HEK293T (cell line): ENCODE measurements at regions not wholly inside any gene's neighbourhood (a gene's known extent, or its start where the extent isn't known, plus 50 kb on each side); places are given as distances from the start of the nearest gene placed in this dataset.

Experiments
- BHLHE40 ChIP-seq: fragments of 450-650 bp; IDR thresholded peaks from 2 replicates; pipeline ENCODE4 v1.6.1; 2016; ENCODE audit warnings: mild to moderate bottlenecking, moderate library complexity, borderline replicate concordance
- FOXA1 ChIP-seq: fragments of 450-650 bp; IDR thresholded peaks from 2 replicates; pipeline ENCODE4 v1.6.1; 2016; ENCODE audit warnings: mild to moderate bottlenecking
- FOXM1 ChIP-seq: fragments of 450-650 bp; IDR thresholded peaks from 2 replicates; pipeline ENCODE4 v1.6.1; 2017; ENCODE audit warnings: mild to moderate bottlenecking, borderline replicate concordance
- HDGF ChIP-seq: fragments of 450-650 bp; IDR thresholded peaks from 2 replicates; pipeline ENCODE4 v1.6.1; 2017; ENCODE audit warnings: antibody characterized with exemption, borderline replicate concordance
- NFRKB ChIP-seq: fragments of 450-650 bp; IDR thresholded peaks from 2 replicates; pipeline ENCODE4 v1.6.1; 2016; ENCODE audit warnings: mild to moderate bottlenecking, moderate library complexity
- SP1 ChIP-seq: fragments of 450-650 bp; IDR thresholded peaks from 2 replicates; pipeline ENCODE4 v1.6.1; 2017
- SUZ12 ChIP-seq: fragments of 450-650 bp; IDR thresholded peaks from 2 replicates; pipeline ENCODE4 v1.6.1; 2016; ENCODE audit warnings: mild to moderate bottlenecking
- TARDBP ChIP-seq: fragments of 450-650 bp; IDR thresholded peaks from 2 replicates; pipeline ENCODE4 v1.6.1; 2016
- ZNF384 ChIP-seq: fragments of 450-650 bp; IDR thresholded peaks from 2 replicates; pipeline ENCODE4 v1.6.1; 2016

GRCh38 chr17:72538443-72538842 lies 417.6 kb downstream of the SOX9 start:
- TF ChIP-seq ZNF384 (no peak), FOXA1 (no peak), HDGF (no peak), BHLHE40 (no peak), SUZ12 (no peak), FOXM1 (no peak), SP1 (no peak), TARDBP (no peak), NFRKB (no peak)
